ENCODE measurements at regions not wholly inside any gene's neighbourhood (a gene's known extent, or its start where the extent isn't known, plus 50 kb on each side); places are given as distances from the start of the nearest gene placed in this dataset.

GRCh38 chr13:40121722-40122121 is 466.3 kb downstream of the COG6 start:
- no peak overlapping the region for H3K4me3 Mint-ChIP-seq (ENCODE audit: unreplicated experiment)
- TF ChIP-seq CTCF (IDR thresholded peaks at IDR 0.05; ENCODE audit: insufficient read depth in 1 of 2, low read depth in 1 of 2, low read length in 1 of 2, severe bottlenecking in 1 of 2, unreplicated experiment in 1 of 2): no peak
- no peaks in the 10 kb centered on the region for H3K4me1 Mint-ChIP-seq (ENCODE audit: low read depth, unreplicated experiment)
- DNase-seq: no peak
- no peaks in the 10 kb centered on the region for H3K4me1 ChIP-seq
- H3K36me3 ChIP-seq (ENCODE audit: control insufficient read depth, insufficient read depth, low read length): no peaks in the 10 kb centered on the region
- H3K27ac Mint-ChIP-seq (ENCODE audit: unreplicated experiment): no peak overlapping the region
- ChIA-PET CTCF (no interaction called here), POLR2A (no interaction called here)
- H3K27me3 Mint-ChIP-seq (ENCODE audit: insufficient read depth, unreplicated experiment): no peaks in the 10 kb centered on the region
- intact Hi-C loops (cut with micrococcal nuclease; ENCODE audit: unreplicated experiment): no loop called here
- no TSS peak for BruUV-seq (replicated peaks)
- H3K36me3 Mint-ChIP-seq (ENCODE audit: insufficient read depth, unreplicated experiment): no peaks in the 10 kb centered on the region
- H3K4me3 ChIP-seq (ENCODE audit: low read depth, low read length): no peak overlapping the region
- 0 out of 2 replicates have a peak, but pooled peaks cover 1% of the 10 kb centered on the region for H3K27me3 ChIP-seq (replicated peaks; ENCODE audit: control insufficient read depth, insufficient read depth, low read length)
- peaks cover 4% of the 10 kb centered on the region; the same call in 1 of the 2 replicates for H3K9me3 ChIP-seq
- H3K9me3 Mint-ChIP-seq (ENCODE audit: unreplicated experiment): no peaks in the 10 kb centered on the region

GRCh38 chr13:40123962-40124632 is 468.6 kb downstream of the COG6 start:
- Histone ChIP-seq H3K9me3 (peaks cover 4% of the 10 kb centered on the region; the same call in 1 of the 2 replicates), H3K27me3 (replicated peaks; ENCODE audit: control insufficient read depth, insufficient read depth, low read length) (peaks cover 2% of the 10 kb centered on the region; the same call in 1 of the 2 replicates), H3K36me3 (ENCODE audit: control insufficient read depth, insufficient read depth, low read length) (no peaks in the 10 kb centered on the region), H3K4me1 (no peaks in the 10 kb centered on the region), H3K4me3 (ENCODE audit: low read depth, low read length) (no peak overlapping the region)
- Mint-ChIP-seq H3K4me1 (ENCODE audit: low read depth, unreplicated experiment) (no peaks in the 10 kb centered on the region), H3K27ac (ENCODE audit: unreplicated experiment) (no peak overlapping the region), H3K36me3 (ENCODE audit: insufficient read depth, unreplicated experiment) (no peaks in the 10 kb centered on the region), H3K9me3 (ENCODE audit: unreplicated experiment) (no peaks in the 10 kb centered on the region), H3K4me3 (ENCODE audit: unreplicated experiment) (no peak overlapping the region), H3K27me3 (ENCODE audit: insufficient read depth, unreplicated experiment) (no peaks in the 10 kb centered on the region)
- BruUV-seq (replicated peaks): no TSS peak
- CTCF ChIA-PET: no interaction called here
- DNase-seq: no peak
- no peak for TF ChIP-seq CTCF (IDR thresholded peaks at IDR 0.05; ENCODE audit: insufficient read depth in 1 of 2, low read depth in 1 of 2, low read length in 1 of 2, severe bottlenecking in 1 of 2, unreplicated experiment in 1 of 2)
- intact Hi-C loops (cut with micrococcal nuclease; ENCODE audit: unreplicated experiment): no loop called here
- POLR2A ChIA-PET: no interaction called here

- H3K36me3 ChIP-seq (ENCODE audit: control insufficient read depth, insufficient read depth, low read length): no peaks in the 10 kb centered on the region
- H3K4me1 ChIP-seq: no peaks in the 10 kb centered on the region
- no peaks in the 10 kb centered on the region for H3K9me3 Mint-ChIP-seq (ENCODE audit: unreplicated experiment)
- H3K27me3 Mint-ChIP-seq (ENCODE audit: insufficient read depth, unreplicated experiment): no peaks in the 10 kb centered on the region
- POLR2A ChIA-PET: no interaction called here
- BruUV-seq (replicated peaks): no TSS peak
- H3K27ac Mint-ChIP-seq (ENCODE audit: unreplicated experiment): no peak overlapping the region
- H3K4me1 Mint-ChIP-seq (ENCODE audit: low read depth, unreplicated experiment): no peaks in the 10 kb centered on the region
- CTCF ChIA-PET: no interaction called here
- H3K4me3 Mint-ChIP-seq (ENCODE audit: unreplicated experiment): no peak overlapping the region
- intact Hi-C loops (cut with micrococcal nuclease; ENCODE audit: unreplicated experiment): no loop called here
- no peaks in the 10 kb centered on the region for H3K36me3 Mint-ChIP-seq (ENCODE audit: insufficient read depth, unreplicated experiment)
- no peak for TF ChIP-seq CTCF (IDR thresholded peaks at IDR 0.05; ENCODE audit: insufficient read depth in 1 of 2, low read depth in 1 of 2, low read length in 1 of 2, severe bottlenecking in 1 of 2, unreplicated experiment in 1 of 2)
- H3K27me3 ChIP-seq (replicated peaks; ENCODE audit: control insufficient read depth, insufficient read depth, low read length): peaks cover 2% of the 10 kb centered on the region; the same call in 1 of the 2 replicates
- H3K9me3 ChIP-seq: peaks cover 3% of the 10 kb centered on the region; the same call in 1 of the 2 replicates
- DNase-seq: no peak
- H3K4me3 ChIP-seq (ENCODE audit: low read depth, low read length): no peak overlapping the region
These were observed 469.2 kb downstream of the COG6 start for GRCh38 chr13:40124633-40125015.

Data from Caco-2 (cell line).